GM21529 (cell line): ENCODE measurements at regions not wholly inside any gene's neighbourhood (a gene's known extent, or its start where the extent isn't known, plus 50 kb on each side); places are given as distances from the start of the nearest gene placed in this dataset.

Experiments
- ATAC-seq: cut with Tn5 transposase; IDR thresholded peaks from one replicate; pipeline ENCODE4 v1.9.1; 2021; ENCODE audit not compliant: unreplicated experiment

- ATAC-seq, result no peak
Observed at GRCh38 chr20:57860576-57860975, 150.8 kb upstream of the PMEPA1 start.

- no peak for ATAC-seq
Observed at GRCh38 chr20:57857969-57858368, 148.2 kb upstream of the PMEPA1 start.

- ATAC-seq, result no peak
Observed at GRCh38 chr20:57857118-57857517, 147.3 kb upstream of the PMEPA1 start.

GRCh38 chr20:57856658-57857057, 146.8 kb upstream of the PMEPA1 start:
- ATAC-seq, result no peak

- no peak for ATAC-seq
Observed at GRCh38 chr20:57851796-57852195, 142.0 kb upstream of the PMEPA1 start.

- no peak for ATAC-seq
Observed at GRCh38 chr20:57851025-57851682, 141.3 kb upstream of the PMEPA1 start.

GRCh38 chr20:57849521-57850215, 139.9 kb upstream of the PMEPA1 start:
- no peak for ATAC-seq

- no peak for ATAC-seq
Observed at GRCh38 chr20:57849121-57849520, 139.3 kb upstream of the PMEPA1 start.

GRCh38 chr20:57848282-57848681, 138.5 kb upstream of the PMEPA1 start:
- ATAC-seq, result no peak

GRCh38 chr20:57847104-57847503, 137.3 kb upstream of the PMEPA1 start:
- ATAC-seq, result no peak

- no peak for ATAC-seq
Observed at GRCh38 chr20:57844626-57845596, 135.1 kb upstream of the PMEPA1 start.

- no peak for ATAC-seq
Observed at GRCh38 chr20:57843941-57844625, 134.3 kb upstream of the PMEPA1 start.

GRCh38 chr20:57842720-57843119, 132.9 kb upstream of the PMEPA1 start:
- no peak for ATAC-seq

- ATAC-seq, result no peak
Observed at GRCh38 chr20:57841297-57841866, 131.6 kb upstream of the PMEPA1 start.

GRCh38 chr20:57840504-57841296, 130.9 kb upstream of the PMEPA1 start:
- no peak for ATAC-seq

GRCh38 chr20:57840066-57840465, 130.3 kb upstream of the PMEPA1 start:
- no peak for ATAC-seq

- ATAC-seq, result no peak
Observed at GRCh38 chr20:57838670-57839151, 128.9 kb upstream of the PMEPA1 start.

- no peak for ATAC-seq
Observed at GRCh38 chr20:57837208-57838035, 127.6 kb upstream of the PMEPA1 start.
